ENCODE measurements at regions not wholly inside any gene's neighbourhood (a gene's known extent, or its start where the extent isn't known, plus 50 kb on each side); places are given as distances from the start of the nearest gene placed in this dataset.

GRCh38 chr16:56066617-56067016, 124.7 kb upstream of the GNAO1 start:
- no peaks in the 10 kb centered on the region for H3K4me1 ChIP-seq (ENCODE audit: control insufficient read depth, insufficient read depth, low read length, poor library complexity, severe bottlenecking)
- H3K36me3 ChIP-seq (ENCODE audit: control insufficient read depth, insufficient read depth, low read length) = no peaks in the 10 kb centered on the region
- H3K9me3 ChIP-seq (ENCODE audit: control insufficient read depth, low read length) = no peaks in the 10 kb centered on the region
- no peak overlapping the region for H3K4me3 ChIP-seq (ENCODE audit: extremely low read depth, insufficient read depth, low read length, poor library complexity, severe bottlenecking)
- no peak overlapping the region for H3K27ac ChIP-seq (ENCODE audit: low read depth, low read length, severe bottlenecking)

GRCh38 chr16:56063111-56063510, 128.2 kb upstream of the GNAO1 start:
- no peaks in the 10 kb centered on the region for H3K36me3 ChIP-seq (ENCODE audit: control insufficient read depth, insufficient read depth, low read length)
- no peak overlapping the region for H3K4me3 ChIP-seq (ENCODE audit: extremely low read depth, insufficient read depth, low read length, poor library complexity, severe bottlenecking)
- H3K27ac ChIP-seq (ENCODE audit: low read depth, low read length, severe bottlenecking) = no peak overlapping the region
- H3K4me1 ChIP-seq (ENCODE audit: control insufficient read depth, insufficient read depth, low read length, poor library complexity, severe bottlenecking) = no peaks in the 10 kb centered on the region
- no peaks in the 10 kb centered on the region for H3K9me3 ChIP-seq (ENCODE audit: control insufficient read depth, low read length)

- Histone ChIP-seq H3K36me3 (ENCODE audit: control insufficient read depth, insufficient read depth, low read length) (no peaks in the 10 kb centered on the region), H3K4me1 (ENCODE audit: control insufficient read depth, insufficient read depth, low read length, poor library complexity, severe bottlenecking) (no peaks in the 10 kb centered on the region), H3K4me3 (ENCODE audit: extremely low read depth, insufficient read depth, low read length, poor library complexity, severe bottlenecking) (no peak overlapping the region), H3K27ac (ENCODE audit: low read depth, low read length, severe bottlenecking) (no peak overlapping the region), H3K9me3 (ENCODE audit: control insufficient read depth, low read length) (no peaks in the 10 kb centered on the region)
- WGBS, 2 experiments (ENCODE audit: insufficient coverage in 2 of 2) = 100% methylated on average over 1 of the region's 1 CpG; no CpG with 5 or more reads in 1 of the 2 experiments
Observed at GRCh38 chr16:56057151-56057550, 134.1 kb upstream of the GNAO1 start.

- Histone ChIP-seq H3K4me1 (ENCODE audit: control insufficient read depth, insufficient read depth, low read length, poor library complexity, severe bottlenecking) (no peaks in the 10 kb centered on the region), H3K27ac (ENCODE audit: low read depth, low read length, severe bottlenecking) (no peak overlapping the region), H3K9me3 (ENCODE audit: control insufficient read depth, low read length) (no peaks in the 10 kb centered on the region), H3K36me3 (ENCODE audit: control insufficient read depth, insufficient read depth, low read length) (no peaks in the 10 kb centered on the region), H3K4me3 (ENCODE audit: extremely low read depth, insufficient read depth, low read length, poor library complexity, severe bottlenecking) (no peak overlapping the region)
- WGBS, 2 experiments (ENCODE audit: insufficient coverage in 2 of 2) = 82 to 88% methylated on average over 4 of the region's 4 CpGs
Observed at GRCh38 chr16:56050916-56051315, 140.4 kb upstream of the GNAO1 start.

- no peak overlapping the region for H3K27ac ChIP-seq (ENCODE audit: low read depth, low read length, severe bottlenecking)
- no peaks in the 10 kb centered on the region for H3K4me1 ChIP-seq (ENCODE audit: control insufficient read depth, insufficient read depth, low read length, poor library complexity, severe bottlenecking)
- H3K9me3 ChIP-seq (ENCODE audit: control insufficient read depth, low read length) = no peaks in the 10 kb centered on the region
- H3K4me3 ChIP-seq (ENCODE audit: extremely low read depth, insufficient read depth, low read length, poor library complexity, severe bottlenecking) = no peak overlapping the region
- WGBS, 2 experiments (ENCODE audit: insufficient coverage in 2 of 2) = 88 to 100% methylated on average over 1 to 5 of the region's 6 CpGs
- no peaks in the 10 kb centered on the region for H3K36me3 ChIP-seq (ENCODE audit: control insufficient read depth, insufficient read depth, low read length)
Observed at GRCh38 chr16:56048425-56049105, 142.7 kb upstream of the GNAO1 start.

- H3K4me1 ChIP-seq (ENCODE audit: control insufficient read depth, insufficient read depth, low read length, poor library complexity, severe bottlenecking) = no peaks in the 10 kb centered on the region
- H3K4me3 ChIP-seq (ENCODE audit: extremely low read depth, insufficient read depth, low read length, poor library complexity, severe bottlenecking) = no peak overlapping the region
Observed at GRCh38 chr16:56047307-56048234, 143.7 kb upstream of the GNAO1 start.

GRCh38 chr16:56042416-56042815, 148.9 kb upstream of the GNAO1 start:
- no peak overlapping the region for H3K27ac ChIP-seq (ENCODE audit: low read depth, low read length, severe bottlenecking)
- no peaks in the 10 kb centered on the region for H3K4me1 ChIP-seq (ENCODE audit: control insufficient read depth, insufficient read depth, low read length, poor library complexity, severe bottlenecking)
- 96 to 97% methylated on average over 4 of the region's 4 CpGs for WGBS, 2 experiments (ENCODE audit: insufficient coverage in 2 of 2)
- H3K4me3 ChIP-seq (ENCODE audit: extremely low read depth, insufficient read depth, low read length, poor library complexity, severe bottlenecking) = no peak overlapping the region
- no peaks in the 10 kb centered on the region for H3K36me3 ChIP-seq (ENCODE audit: control insufficient read depth, insufficient read depth, low read length)
- no peaks in the 10 kb centered on the region for H3K9me3 ChIP-seq (ENCODE audit: control insufficient read depth, low read length)

More at GRCh38 chr16:56047307-56048234, 143.7 kb upstream of the GNAO1 start:
- 83 to 84% methylated on average over 1 to 3 of the region's 4 CpGs for WGBS, 2 experiments (ENCODE audit: insufficient coverage in 2 of 2)
- Histone ChIP-seq H3K9me3 (ENCODE audit: control insufficient read depth, low read length) (no peaks in the 10 kb centered on the region), H3K27ac (ENCODE audit: low read depth, low read length, severe bottlenecking) (no peak overlapping the region), H3K36me3 (ENCODE audit: control insufficient read depth, insufficient read depth, low read length) (no peaks in the 10 kb centered on the region)

- H3K9me3 ChIP-seq (ENCODE audit: control insufficient read depth, low read length) = no peaks in the 10 kb centered on the region
- H3K36me3 ChIP-seq (ENCODE audit: control insufficient read depth, insufficient read depth, low read length) = no peaks in the 10 kb centered on the region
- H3K4me1 ChIP-seq (ENCODE audit: control insufficient read depth, insufficient read depth, low read length, poor library complexity, severe bottlenecking) = no peaks in the 10 kb centered on the region
- no peak overlapping the region for H3K4me3 ChIP-seq (ENCODE audit: extremely low read depth, insufficient read depth, low read length, poor library complexity, severe bottlenecking)
- 64 to 73% methylated on average over 3 to 4 of the region's 4 CpGs for WGBS, 2 experiments (ENCODE audit: insufficient coverage in 2 of 2)
- H3K27ac ChIP-seq (ENCODE audit: low read depth, low read length, severe bottlenecking) = no peak overlapping the region
Observed at GRCh38 chr16:56041556-56042140, 149.6 kb upstream of the GNAO1 start.

GRCh38 chr16:56038564-56039098, 152.7 kb upstream of the GNAO1 start:
- Histone ChIP-seq H3K27ac (ENCODE audit: low read depth, low read length, severe bottlenecking) (no peak overlapping the region), H3K4me1 (ENCODE audit: control insufficient read depth, insufficient read depth, low read length, poor library complexity, severe bottlenecking) (no peaks in the 10 kb centered on the region), H3K36me3 (ENCODE audit: control insufficient read depth, insufficient read depth, low read length) (no peaks in the 10 kb centered on the region), H3K4me3 (ENCODE audit: extremely low read depth, insufficient read depth, low read length, poor library complexity, severe bottlenecking) (no peak overlapping the region), H3K9me3 (ENCODE audit: control insufficient read depth, low read length) (no peaks in the 10 kb centered on the region)
- WGBS, 2 experiments (ENCODE audit: insufficient coverage in 2 of 2) = 82 to 89% methylated on average over 3 of the region's 3 CpGs

GRCh38 chr16:56032072-56032471, 156.9 kb upstream of the CES5A start:
- WGBS, 2 experiments (ENCODE audit: insufficient coverage in 2 of 2) = no CpG with 5 or more reads among the region's 1 CpG
- no peak overlapping the region for H3K4me3 ChIP-seq (ENCODE audit: extremely low read depth, insufficient read depth, low read length, poor library complexity, severe bottlenecking)
- H3K4me1 ChIP-seq (ENCODE audit: control insufficient read depth, insufficient read depth, low read length, poor library complexity, severe bottlenecking) = no peaks in the 10 kb centered on the region
- H3K36me3 ChIP-seq (ENCODE audit: control insufficient read depth, insufficient read depth, low read length) = no peaks in the 10 kb centered on the region
- no peak overlapping the region for H3K27ac ChIP-seq (ENCODE audit: low read depth, low read length, severe bottlenecking)
- H3K9me3 ChIP-seq (ENCODE audit: control insufficient read depth, low read length) = no peaks in the 10 kb centered on the region

Data from mesodermal cell (in vitro differentiated cells).